Testis (tissue), 2 donors: ENCODE measurements at regions not wholly inside any gene's neighbourhood (a gene's known extent, or its start where the extent isn't known, plus 50 kb on each side); places are given as distances from the start of the nearest gene placed in this dataset.

ENCODE experiments used
- POLR2A ChIP-seq: fragments of 450-650 bp; IDR thresholded peaks from one replicate; pipeline ENCODE4 v1.6.1; 2017; ENCODE audit warnings: antibody characterized with exemption, mild to moderate bottlenecking, moderate library complexity
- TF ChIP-seq, protein P1 (sequence below), 3 experiments: fragments of 450-650 bp in 2 of 3; fragments of 200-600 bp in 1 of 3; sonication (generic) in 1 of 3; IDR thresholded peaks; one replicate each; pipeline ENCODE4 v1.5.1; 2016 to 2019; ENCODE audit warnings: antibody characterized with exemption in 3 of 3, mild to moderate bottlenecking in 2 of 3, moderate library complexity in 1 of 3

- TF ChIP-seq, protein P1, sequence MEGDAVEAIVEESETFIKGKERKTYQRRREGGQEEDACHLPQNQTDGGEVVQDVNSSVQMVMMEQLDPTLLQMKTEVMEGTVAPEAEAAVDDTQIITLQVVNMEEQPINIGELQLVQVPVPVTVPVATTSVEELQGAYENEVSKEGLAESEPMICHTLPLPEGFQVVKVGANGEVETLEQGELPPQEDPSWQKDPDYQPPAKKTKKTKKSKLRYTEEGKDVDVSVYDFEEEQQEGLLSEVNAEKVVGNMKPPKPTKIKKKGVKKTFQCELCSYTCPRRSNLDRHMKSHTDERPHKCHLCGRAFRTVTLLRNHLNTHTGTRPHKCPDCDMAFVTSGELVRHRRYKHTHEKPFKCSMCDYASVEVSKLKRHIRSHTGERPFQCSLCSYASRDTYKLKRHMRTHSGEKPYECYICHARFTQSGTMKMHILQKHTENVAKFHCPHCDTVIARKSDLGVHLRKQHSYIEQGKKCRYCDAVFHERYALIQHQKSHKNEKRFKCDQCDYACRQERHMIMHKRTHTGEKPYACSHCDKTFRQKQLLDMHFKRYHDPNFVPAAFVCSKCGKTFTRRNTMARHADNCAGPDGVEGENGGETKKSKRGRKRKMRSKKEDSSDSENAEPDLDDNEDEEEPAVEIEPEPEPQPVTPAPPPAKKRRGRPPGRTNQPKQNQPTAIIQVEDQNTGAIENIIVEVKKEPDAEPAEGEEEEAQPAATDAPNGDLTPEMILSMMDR (IDR thresholded peaks at IDR 0.05), result no peak
- no peak for TF ChIP-seq POLR2A
These were observed 156.4 kb downstream of the TPH2 start for GRCh38 chr12:72095025-72095424.
